ENCODE measurements at regions not wholly inside any gene's neighbourhood (a gene's known extent, or its start where the extent isn't known, plus 50 kb on each side); places are given as distances from the start of the nearest gene placed in this dataset.

DNA sequence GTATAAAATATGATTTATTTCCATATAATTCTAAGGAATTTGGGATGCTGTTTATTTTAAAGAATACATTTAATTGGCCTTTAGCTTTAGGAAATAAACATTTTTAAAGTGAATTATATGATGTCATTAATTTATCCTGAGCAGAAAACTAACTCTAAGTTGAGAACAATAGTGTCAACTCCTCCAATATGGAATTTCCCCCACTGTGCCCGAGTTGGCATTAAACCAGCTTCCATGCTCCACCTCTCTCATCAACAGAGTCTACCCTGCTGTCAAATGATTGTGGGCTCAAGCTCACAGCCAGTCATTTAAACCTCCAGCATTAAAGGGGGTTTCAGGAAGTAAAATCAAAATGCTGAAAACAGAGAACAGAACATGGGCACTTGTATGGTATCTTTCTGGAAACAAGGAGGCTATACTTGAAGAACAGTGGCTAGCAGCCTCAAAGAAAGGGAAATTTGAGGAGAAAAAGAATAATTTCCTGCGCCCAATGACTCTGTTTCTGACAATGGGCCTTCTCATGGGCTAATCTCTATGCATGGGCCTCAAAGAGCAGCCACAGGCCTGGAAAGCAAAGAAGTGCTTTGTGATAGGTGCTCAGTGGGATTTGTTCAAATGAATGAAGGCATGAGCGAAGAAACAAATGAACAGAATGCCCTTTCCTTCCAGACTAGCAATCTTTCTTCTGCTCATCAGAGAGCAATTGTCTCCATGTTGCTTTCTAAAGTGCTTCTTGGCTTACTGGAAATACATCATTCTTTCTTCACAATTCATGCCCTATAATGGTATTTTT lies 252.8 kb downstream of the MTX2 start:
- in situ Hi-C loops (cut with HindIII; ENCODE audit: low sequenced_read_pairs), result no loop called here
- TF ChIP-seq, protein P1, sequence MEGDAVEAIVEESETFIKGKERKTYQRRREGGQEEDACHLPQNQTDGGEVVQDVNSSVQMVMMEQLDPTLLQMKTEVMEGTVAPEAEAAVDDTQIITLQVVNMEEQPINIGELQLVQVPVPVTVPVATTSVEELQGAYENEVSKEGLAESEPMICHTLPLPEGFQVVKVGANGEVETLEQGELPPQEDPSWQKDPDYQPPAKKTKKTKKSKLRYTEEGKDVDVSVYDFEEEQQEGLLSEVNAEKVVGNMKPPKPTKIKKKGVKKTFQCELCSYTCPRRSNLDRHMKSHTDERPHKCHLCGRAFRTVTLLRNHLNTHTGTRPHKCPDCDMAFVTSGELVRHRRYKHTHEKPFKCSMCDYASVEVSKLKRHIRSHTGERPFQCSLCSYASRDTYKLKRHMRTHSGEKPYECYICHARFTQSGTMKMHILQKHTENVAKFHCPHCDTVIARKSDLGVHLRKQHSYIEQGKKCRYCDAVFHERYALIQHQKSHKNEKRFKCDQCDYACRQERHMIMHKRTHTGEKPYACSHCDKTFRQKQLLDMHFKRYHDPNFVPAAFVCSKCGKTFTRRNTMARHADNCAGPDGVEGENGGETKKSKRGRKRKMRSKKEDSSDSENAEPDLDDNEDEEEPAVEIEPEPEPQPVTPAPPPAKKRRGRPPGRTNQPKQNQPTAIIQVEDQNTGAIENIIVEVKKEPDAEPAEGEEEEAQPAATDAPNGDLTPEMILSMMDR (IDR thresholded peaks at IDR 0.05; ENCODE audit: low read depth, low read length, missing control alignments), result no peak
- H3K4me3 ChIP-seq (ENCODE audit: low read depth, low read length), result no peak overlapping the region
- no peak for DNase-seq (ENCODE audit: low read depth)

DNA sequence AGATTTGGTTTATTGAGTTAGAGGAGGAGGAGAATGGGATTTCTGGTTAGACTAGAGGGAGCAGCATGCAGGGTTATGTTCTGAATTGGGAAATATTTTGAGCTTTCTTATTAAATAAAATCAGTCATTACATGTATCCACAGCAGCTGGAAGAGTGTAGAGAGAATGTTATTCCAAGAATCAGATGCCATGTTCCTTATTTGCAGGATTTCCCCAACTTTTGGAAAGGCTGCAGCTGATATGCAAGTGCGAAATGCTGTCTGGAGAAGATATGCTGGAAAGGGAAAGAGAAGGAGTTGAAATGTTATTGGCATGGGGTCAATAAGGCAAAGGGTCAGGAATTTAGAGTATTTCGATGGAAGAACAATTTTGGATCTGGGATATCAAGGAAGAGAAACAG lies 255.8 kb downstream of the MTX2 start:
- in situ Hi-C loops (cut with HindIII; ENCODE audit: low sequenced_read_pairs), result no loop called here
- no peak for DNase-seq (ENCODE audit: low read depth)
- TF ChIP-seq, protein P1 (IDR thresholded peaks at IDR 0.05; ENCODE audit: low read depth, low read length, missing control alignments), result no peak
- no peak overlapping the region for H3K4me3 ChIP-seq (ENCODE audit: low read depth, low read length)

DNA sequence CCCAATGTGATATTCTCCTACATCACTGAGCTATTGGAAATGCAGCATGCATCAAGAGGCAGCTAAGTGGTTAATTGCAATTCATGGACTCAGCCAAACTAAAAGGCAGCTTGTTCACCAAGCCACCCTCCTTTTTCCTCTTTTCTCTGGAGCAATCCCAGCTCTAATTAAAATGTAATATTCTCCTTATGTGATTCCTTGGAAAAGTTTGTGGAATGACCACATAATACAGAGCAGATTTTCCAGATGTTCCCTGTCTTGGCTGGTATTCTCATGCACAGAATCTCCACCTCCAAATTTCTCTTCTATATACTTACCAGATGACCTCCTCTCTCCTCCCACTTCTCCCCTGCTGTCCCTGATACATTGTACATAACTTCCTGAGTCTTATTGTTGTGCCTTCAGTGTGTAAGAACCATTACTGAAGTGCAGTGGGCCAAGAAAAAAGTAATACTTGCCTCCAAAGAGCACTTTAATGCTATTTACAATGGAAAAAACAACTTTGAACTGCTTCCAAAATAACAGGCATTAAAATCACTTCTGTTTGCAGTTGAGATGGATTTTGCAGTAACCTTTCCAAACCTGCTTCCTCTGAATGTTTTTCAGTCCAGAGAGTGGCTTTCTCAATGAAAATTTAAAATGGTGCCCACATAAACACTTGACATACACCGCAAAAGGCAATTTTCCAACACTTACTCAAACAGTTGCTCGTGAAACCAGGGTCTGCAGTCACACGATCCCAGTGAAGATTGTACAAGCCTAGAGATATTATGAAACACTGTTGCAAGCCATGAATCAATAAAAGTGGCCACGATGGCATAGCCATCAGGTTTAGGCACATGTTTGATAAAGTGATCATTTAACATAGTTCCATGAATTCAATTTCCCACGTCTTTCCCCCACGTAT lies 258.0 kb downstream of the MTX2 start:
- TF ChIP-seq, protein P1 (IDR thresholded peaks at IDR 0.05; ENCODE audit: low read depth, low read length, missing control alignments), result no peak
- no peak overlapping the region for H3K4me3 ChIP-seq (ENCODE audit: low read depth, low read length)
- in situ Hi-C loops (cut with HindIII; ENCODE audit: low sequenced_read_pairs), result no loop called here
- DNase-seq (ENCODE audit: low read depth), result no peak

DNA sequence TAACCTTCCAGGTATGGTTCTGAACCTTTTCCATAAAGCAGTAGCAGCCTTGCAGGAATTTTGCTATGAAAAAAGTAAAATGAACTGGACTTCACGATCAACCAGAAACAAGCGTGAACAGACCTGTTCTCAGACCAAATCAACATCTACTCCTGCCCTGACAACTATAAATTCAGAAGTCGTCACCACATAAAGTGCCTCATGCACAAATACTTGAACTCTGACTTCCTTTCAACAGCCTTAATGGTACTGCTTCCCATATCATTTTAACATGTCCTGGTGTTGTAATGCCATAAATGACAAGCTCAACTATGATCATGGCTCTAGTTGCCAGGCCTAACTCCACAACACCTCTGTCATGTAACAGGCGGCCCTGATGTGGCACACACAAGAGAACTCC lies 262.4 kb downstream of the MTX2 start:
- in situ Hi-C loops (cut with HindIII; ENCODE audit: low sequenced_read_pairs), result loop anchor here (5.0 kb wide), 1 partner anchor 54 kb away; no protein-coding TSS in a partner anchor
- no peak for DNase-seq (ENCODE audit: low read depth)
- H3K4me3 ChIP-seq (ENCODE audit: low read depth, low read length), result no peak overlapping the region
- TF ChIP-seq, protein P1 (IDR thresholded peaks at IDR 0.05; ENCODE audit: low read depth, low read length, missing control alignments), result no peak

DNA sequence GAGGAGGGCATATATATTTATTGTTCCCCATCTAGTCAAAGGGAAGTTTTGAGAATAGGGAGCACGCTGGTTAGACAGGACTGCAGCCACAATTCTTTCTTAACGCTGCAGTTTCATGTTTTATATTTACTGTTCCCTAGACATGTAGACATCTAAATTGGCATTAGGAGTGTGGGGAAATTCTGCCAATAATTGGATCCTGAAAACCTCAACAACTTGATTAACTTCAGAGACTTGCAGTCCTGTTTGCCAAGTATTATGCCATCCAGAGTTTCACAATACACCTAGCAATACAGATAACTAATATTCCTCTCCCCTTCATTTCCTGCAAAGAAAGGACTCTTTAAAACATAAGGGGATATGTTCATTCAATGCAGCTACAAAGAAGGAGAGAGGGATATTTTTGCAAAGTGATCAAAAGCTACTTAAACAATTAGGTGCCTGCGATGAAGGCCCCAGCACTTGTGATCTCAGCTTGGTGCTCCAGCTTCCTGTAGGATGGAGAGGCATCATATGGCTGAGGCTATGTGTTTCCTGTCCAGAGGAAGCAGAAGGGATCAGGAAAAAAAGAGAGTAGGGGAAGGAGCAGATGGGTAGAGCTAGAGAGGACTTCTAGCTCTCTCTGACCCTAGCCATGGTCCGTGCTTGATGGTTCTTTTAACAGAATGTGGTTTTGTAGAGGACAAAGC lies 264.4 kb downstream of the MTX2 start:
- H3K4me3 ChIP-seq (ENCODE audit: low read depth, low read length), result no peak overlapping the region
- no peak for DNase-seq (ENCODE audit: low read depth)
- TF ChIP-seq, protein P1 (IDR thresholded peaks at IDR 0.05; ENCODE audit: low read depth, low read length, missing control alignments), result no peak
- in situ Hi-C loops (cut with HindIII; ENCODE audit: low sequenced_read_pairs), result loop anchor here (5.0 kb wide), 1 partner anchor 56 kb away; no protein-coding TSS in a partner anchor

Data from astrocyte of the cerebellum (primary cell).